K562 (cell line): ENCODE measurements at regions not wholly inside any gene's neighbourhood (a gene's known extent, or its start where the extent isn't known, plus 50 kb on each side); places are given as distances from the start of the nearest gene placed in this dataset.

Source experiments
- LCOR ChIP-seq: sonication (generic); formaldehyde crosslinking; IDR thresholded peaks from 2 replicates; pipeline ENCODE4 v1.8.0; 2022; ENCODE audit warnings: mild to moderate bottlenecking, missing genetic modification reagents
- POLR2AphosphoS5 ChIP-seq: IDR thresholded peaks from 2 replicates; pipeline ENCODE4 v1.6.1; 2011; ENCODE audit warnings: mild to moderate bottlenecking, low read depth, low read length, moderate library complexity; ENCODE audit not compliant: control insufficient read depth, insufficient read depth
- SPI1 ChIP-seq: IDR thresholded peaks from 2 replicates; pipeline ENCODE4 v1.6.1; 2011; ENCODE audit warnings: low read depth, low read length, control low read depth, borderline replicate concordance
- ZNF174 ChIP-seq: fragments of 250-450 bp; sonication (Bioruptor Pico); IDR thresholded peaks from 2 replicates; pipeline ENCODE4 v1.4.0; 2020; ENCODE audit warnings: mild to moderate bottlenecking
- ZNF57 ChIP-seq: fragments of 450-650 bp; formaldehyde crosslinking; IDR thresholded peaks from 2 replicates; pipeline ENCODE4 v1.4.0; 2020; ENCODE audit warnings: mild to moderate bottlenecking, moderate library complexity
- ZNF79 ChIP-seq: fragments of 250-450 bp; sonication (Bioruptor Pico); IDR thresholded peaks from 2 replicates; pipeline ENCODE4 v1.4.0; 2020; ENCODE audit warnings: low read depth, mild to moderate bottlenecking, moderate library complexity
- TF ChIP-seq, protein P1 (sequence below): sonication (generic); formaldehyde crosslinking; IDR thresholded peaks from 2 replicates; pipeline ENCODE4 v1.8.0; 2022; ENCODE audit warnings: mild to moderate bottlenecking, missing genetic modification reagents
- TF ChIP-seq, protein P2 (sequence below): fragments of 250-450 bp; sonication (Bioruptor Pico); IDR thresholded peaks from 2 replicates; pipeline ENCODE4 v1.8.0; 2021; ENCODE audit warnings: moderate library complexity, mild to moderate bottlenecking, inconsistent platforms
- TF ChIP-seq, protein P3 (sequence below): sonication (generic); formaldehyde crosslinking; IDR thresholded peaks from 2 replicates; pipeline ENCODE4 v1.8.0; 2022; ENCODE audit warnings: missing genetic modification reagents, mild to moderate bottlenecking, borderline replicate concordance
- TF ChIP-seq, protein P4 (sequence below), 3 experiments: IDR thresholded peaks in 2 of 3; conservative IDR thresholded peaks in 1 of 3; 2 replicates each; pipeline ENCODE4 v1.5.1; 2011 to 2012; ENCODE audit warnings: low read length in 3 of 3, mild to moderate bottlenecking in 3 of 3, control low read depth in 2 of 3, improper control_type of control experiment in 1 of 3, inconsistent platforms in 1 of 3, low read depth in 1 of 3, mixed read lengths in 1 of 3, moderate library complexity in 1 of 3; ENCODE audit not compliant: insufficient read depth in 2 of 3
- TF ChIP-seq, protein P5 (sequence below): fragments of 250-450 bp; sonication (Bioruptor Pico); IDR thresholded peaks from 2 replicates; pipeline ENCODE4 v1.5.1; 2021; ENCODE audit warnings: mild to moderate bottlenecking

DNA sequence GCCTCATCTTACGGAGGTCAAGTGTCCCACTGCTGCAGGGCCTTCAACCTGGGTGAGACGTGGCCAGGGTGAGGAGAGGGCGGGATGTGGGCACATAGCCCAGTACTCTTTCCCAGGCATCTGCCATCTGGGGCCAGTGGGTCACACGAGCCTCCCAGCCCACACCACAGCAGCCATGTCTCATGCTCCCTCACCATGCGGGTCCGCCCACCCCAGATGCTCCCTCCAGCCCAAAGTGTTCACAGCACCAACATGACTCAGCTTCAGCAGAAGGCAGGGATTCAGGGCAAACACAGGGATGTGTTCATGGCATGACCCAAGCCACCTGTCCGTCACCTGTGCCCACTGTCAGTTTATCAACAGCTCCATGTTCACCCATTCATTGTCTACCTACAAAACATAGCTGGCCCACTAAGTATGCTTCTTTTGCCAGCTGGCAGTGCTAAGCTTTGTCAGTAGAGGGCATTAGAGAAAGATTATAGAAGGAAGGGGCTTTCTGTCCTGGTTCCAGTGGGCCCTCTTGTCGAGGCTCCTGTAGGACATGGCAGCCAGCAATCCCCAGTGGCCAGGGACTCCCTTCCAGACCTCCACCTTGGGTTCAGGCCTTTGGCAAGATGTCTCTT is 109.2 kb downstream of the FOXF2 start:
- TF ChIP-seq, protein P1, sequence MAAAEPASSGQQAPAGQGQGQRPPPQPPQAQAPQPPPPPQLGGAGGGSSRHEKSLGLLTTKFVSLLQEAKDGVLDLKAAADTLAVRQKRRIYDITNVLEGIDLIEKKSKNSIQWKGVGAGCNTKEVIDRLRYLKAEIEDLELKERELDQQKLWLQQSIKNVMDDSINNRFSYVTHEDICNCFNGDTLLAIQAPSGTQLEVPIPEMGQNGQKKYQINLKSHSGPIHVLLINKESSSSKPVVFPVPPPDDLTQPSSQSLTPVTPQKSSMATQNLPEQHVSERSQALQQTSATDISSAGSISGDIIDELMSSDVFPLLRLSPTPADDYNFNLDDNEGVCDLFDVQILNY: no peak
- TF ChIP-seq, protein P2, sequence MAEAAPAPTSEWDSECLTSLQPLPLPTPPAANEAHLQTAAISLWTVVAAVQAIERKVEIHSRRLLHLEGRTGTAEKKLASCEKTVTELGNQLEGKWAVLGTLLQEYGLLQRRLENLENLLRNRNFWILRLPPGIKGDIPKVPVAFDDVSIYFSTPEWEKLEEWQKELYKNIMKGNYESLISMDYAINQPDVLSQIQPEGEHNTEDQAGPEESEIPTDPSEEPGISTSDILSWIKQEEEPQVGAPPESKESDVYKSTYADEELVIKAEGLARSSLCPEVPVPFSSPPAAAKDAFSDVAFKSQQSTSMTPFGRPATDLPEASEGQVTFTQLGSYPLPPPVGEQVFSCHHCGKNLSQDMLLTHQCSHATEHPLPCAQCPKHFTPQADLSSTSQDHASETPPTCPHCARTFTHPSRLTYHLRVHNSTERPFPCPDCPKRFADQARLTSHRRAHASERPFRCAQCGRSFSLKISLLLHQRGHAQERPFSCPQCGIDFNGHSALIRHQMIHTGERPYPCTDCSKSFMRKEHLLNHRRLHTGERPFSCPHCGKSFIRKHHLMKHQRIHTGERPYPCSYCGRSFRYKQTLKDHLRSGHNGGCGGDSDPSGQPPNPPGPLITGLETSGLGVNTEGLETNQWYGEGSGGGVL: no peak
- TF ChIP-seq, protein P3, sequence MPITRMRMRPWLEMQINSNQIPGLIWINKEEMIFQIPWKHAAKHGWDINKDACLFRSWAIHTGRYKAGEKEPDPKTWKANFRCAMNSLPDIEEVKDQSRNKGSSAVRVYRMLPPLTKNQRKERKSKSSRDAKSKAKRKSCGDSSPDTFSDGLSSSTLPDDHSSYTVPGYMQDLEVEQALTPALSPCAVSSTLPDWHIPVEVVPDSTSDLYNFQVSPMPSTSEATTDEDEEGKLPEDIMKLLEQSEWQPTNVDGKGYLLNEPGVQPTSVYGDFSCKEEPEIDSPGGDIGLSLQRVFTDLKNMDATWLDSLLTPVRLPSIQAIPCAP (CRISPR knock-in tag): no peak
- no peak for TF ChIP-seq ZNF57
- TF ChIP-seq, protein P4, sequence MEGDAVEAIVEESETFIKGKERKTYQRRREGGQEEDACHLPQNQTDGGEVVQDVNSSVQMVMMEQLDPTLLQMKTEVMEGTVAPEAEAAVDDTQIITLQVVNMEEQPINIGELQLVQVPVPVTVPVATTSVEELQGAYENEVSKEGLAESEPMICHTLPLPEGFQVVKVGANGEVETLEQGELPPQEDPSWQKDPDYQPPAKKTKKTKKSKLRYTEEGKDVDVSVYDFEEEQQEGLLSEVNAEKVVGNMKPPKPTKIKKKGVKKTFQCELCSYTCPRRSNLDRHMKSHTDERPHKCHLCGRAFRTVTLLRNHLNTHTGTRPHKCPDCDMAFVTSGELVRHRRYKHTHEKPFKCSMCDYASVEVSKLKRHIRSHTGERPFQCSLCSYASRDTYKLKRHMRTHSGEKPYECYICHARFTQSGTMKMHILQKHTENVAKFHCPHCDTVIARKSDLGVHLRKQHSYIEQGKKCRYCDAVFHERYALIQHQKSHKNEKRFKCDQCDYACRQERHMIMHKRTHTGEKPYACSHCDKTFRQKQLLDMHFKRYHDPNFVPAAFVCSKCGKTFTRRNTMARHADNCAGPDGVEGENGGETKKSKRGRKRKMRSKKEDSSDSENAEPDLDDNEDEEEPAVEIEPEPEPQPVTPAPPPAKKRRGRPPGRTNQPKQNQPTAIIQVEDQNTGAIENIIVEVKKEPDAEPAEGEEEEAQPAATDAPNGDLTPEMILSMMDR (IDR thresholded peaks at IDR 0.05 in 2 of 3, conservative IDR thresholded peaks at IDR 0.05 in 1 of 3; ENCODE audit: insufficient read depth in 2 of 3, low read depth in 1 of 3, low read length in 3 of 3): 0 out of 6 replicates have a peak, but pooled peaks of 1 of the 3 experiments have one; percentile 26
- no peak for TF ChIP-seq ZNF174 (CRISPR knock-in tag)
- TF ChIP-seq POLR2AphosphoS5: no peak
- TF ChIP-seq ZNF79 (CRISPR knock-in tag): no peak
- TF ChIP-seq LCOR (CRISPR knock-in tag): no peak
- no peak for TF ChIP-seq SPI1
- TF ChIP-seq, protein P5, sequence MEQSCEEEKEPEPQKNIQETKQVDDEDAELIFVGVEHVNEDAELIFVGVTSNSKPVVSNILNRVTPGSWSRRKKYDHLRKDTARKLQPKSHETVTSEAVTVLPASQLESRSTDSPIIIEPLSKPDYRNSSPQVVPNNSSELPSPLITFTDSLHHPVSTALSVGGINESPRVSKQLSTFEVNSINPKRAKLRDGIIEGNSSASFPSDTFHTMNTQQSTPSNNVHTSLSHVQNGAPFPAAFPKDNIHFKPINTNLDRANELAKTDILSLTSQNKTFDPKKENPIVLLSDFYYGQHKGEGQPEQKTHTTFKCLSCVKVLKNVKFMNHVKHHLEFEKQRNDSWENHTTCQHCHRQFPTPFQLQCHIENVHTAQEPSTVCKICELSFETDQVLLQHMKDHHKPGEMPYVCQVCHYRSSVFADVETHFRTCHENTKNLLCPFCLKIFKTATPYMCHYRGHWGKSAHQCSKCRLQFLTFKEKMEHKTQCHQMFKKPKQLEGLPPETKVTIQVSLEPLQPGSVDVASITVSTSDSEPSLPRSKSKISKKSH (CRISPR knock-in tag): no peak
